ENCODE measurements at regions not wholly inside any gene's neighbourhood (a gene's known extent, or its start where the extent isn't known, plus 50 kb on each side); places are given as distances from the start of the nearest gene placed in this dataset.

GRCh38 chr2:41495050-41495449 lies 552.8 kb upstream of the PKDCC start:
- H3K36me3 ChIP-seq (ENCODE audit: insufficient read depth, low read length): no peaks in the 10 kb centered on the region
- H3K27me3 ChIP-seq (ENCODE audit: insufficient read depth, low read length): no peaks in the 10 kb centered on the region
- H3K27ac ChIP-seq (ENCODE audit: low read depth, low read length): no peak overlapping the region
- Mint-ChIP-seq H3K4me1 (no peaks in the 10 kb centered on the region), H3K27ac (no peak overlapping the region), H3K36me3 (peaks cover 0 to 4% of the 10 kb centered on the region in 2 donors), H3K27me3 (no peaks in the 10 kb centered on the region), H3K9me3 (peaks cover 0 to 75% (median 41%) of the 10 kb centered on the region in 8 donors), H3K4me3 (no peak overlapping the region)
- POLR2A ChIA-PET (ENCODE audit: partially characterized antibody): no interaction called here
- no peak overlapping the region for H3K4me3 ChIP-seq (ENCODE audit: low read length in 2 of 2)
- H3K4me1 ChIP-seq (ENCODE audit: insufficient read depth, low read length): no peaks in the 10 kb centered on the region
- DNase-seq: no peak
- intact Hi-C loops (cut with micrococcal nuclease): no loop called here
- peaks cover 4 to 23% of the 10 kb centered on the region in 2 donors for H3K9me3 ChIP-seq (ENCODE audit: control insufficient read depth in 1 of 2, low read length in 2 of 2)
- CTCF ChIA-PET (ENCODE audit: partially characterized antibody): no interaction called here

GRCh38 chr2:41496908-41497307 lies 550.9 kb upstream of the PKDCC start:
- ChIA-PET POLR2A (ENCODE audit: partially characterized antibody) (no interaction called here), CTCF (ENCODE audit: partially characterized antibody) (no interaction called here)
- Histone ChIP-seq H3K27ac (ENCODE audit: low read depth, low read length) (no peak overlapping the region), H3K4me1 (ENCODE audit: insufficient read depth, low read length) (no peaks in the 10 kb centered on the region), H3K9me3 (ENCODE audit: control insufficient read depth in 1 of 2, low read length in 2 of 2) (peaks cover 4 to 23% of the 10 kb centered on the region in 2 donors), H3K27me3 (ENCODE audit: insufficient read depth, low read length) (no peaks in the 10 kb centered on the region), H3K4me3 (ENCODE audit: low read length in 2 of 2) (no peak overlapping the region), H3K36me3 (ENCODE audit: insufficient read depth, low read length) (no peaks in the 10 kb centered on the region)
- no peak for DNase-seq
- peaks cover 0 to 4% of the 10 kb centered on the region in 2 donors for H3K36me3 Mint-ChIP-seq
- no peak overlapping the region for H3K27ac Mint-ChIP-seq
- H3K4me1 Mint-ChIP-seq: no peaks in the 10 kb centered on the region
- intact Hi-C loops (cut with micrococcal nuclease): no loop called here
- H3K27me3 Mint-ChIP-seq: no peaks in the 10 kb centered on the region
- H3K4me3 Mint-ChIP-seq: no peak overlapping the region
- H3K9me3 Mint-ChIP-seq: peaks cover 0 to 80% (median 43%) of the 10 kb centered on the region in 8 donors

- Histone ChIP-seq H3K4me3 (ENCODE audit: low read length in 2 of 2) (no peak overlapping the region), H3K27me3 (ENCODE audit: insufficient read depth, low read length) (no peaks in the 10 kb centered on the region), H3K27ac (ENCODE audit: low read depth, low read length) (no peak overlapping the region), H3K4me1 (ENCODE audit: insufficient read depth, low read length) (no peaks in the 10 kb centered on the region), H3K36me3 (ENCODE audit: insufficient read depth, low read length) (no peaks in the 10 kb centered on the region), H3K9me3 (ENCODE audit: control insufficient read depth in 1 of 2, low read length in 2 of 2) (peaks cover 4 to 20% of the 10 kb centered on the region in 2 donors)
- intact Hi-C loops (cut with micrococcal nuclease): no loop called here
- POLR2A ChIA-PET (ENCODE audit: partially characterized antibody): no interaction called here
- CTCF ChIA-PET (ENCODE audit: partially characterized antibody): no interaction called here
- peaks cover 0 to 4% of the 10 kb centered on the region in 2 donors for H3K36me3 Mint-ChIP-seq
- no peak overlapping the region for H3K4me3 Mint-ChIP-seq
- H3K27me3 Mint-ChIP-seq: no peaks in the 10 kb centered on the region
- H3K9me3 Mint-ChIP-seq: peaks cover 0 to 68% (median 36%) of the 10 kb centered on the region in 8 donors
- H3K4me1 Mint-ChIP-seq: no peaks in the 10 kb centered on the region
- no peak overlapping the region for H3K27ac Mint-ChIP-seq
- no peak for DNase-seq
Measured at GRCh38 chr2:41498781-41499180, 549.0 kb upstream of the PKDCC start.

- Histone ChIP-seq H3K4me1 (ENCODE audit: insufficient read depth, low read length) (no peaks in the 10 kb centered on the region), H3K4me3 (ENCODE audit: low read length in 2 of 2) (no peak overlapping the region), H3K27me3 (ENCODE audit: insufficient read depth, low read length) (no peaks in the 10 kb centered on the region), H3K36me3 (ENCODE audit: insufficient read depth, low read length) (no peaks in the 10 kb centered on the region), H3K9me3 (ENCODE audit: control insufficient read depth in 1 of 2, low read length in 2 of 2) (peaks cover 0 to 4% of the 10 kb centered on the region in 2 donors), H3K27ac (ENCODE audit: low read depth, low read length) (no peak overlapping the region)
- H3K27me3 Mint-ChIP-seq: no peaks in the 10 kb centered on the region
- no peak overlapping the region for H3K27ac Mint-ChIP-seq
- no peak overlapping the region for H3K4me3 Mint-ChIP-seq
- no peak for DNase-seq
- H3K36me3 Mint-ChIP-seq: no peaks in the 10 kb centered on the region
- ChIA-PET CTCF (ENCODE audit: partially characterized antibody) (no interaction called here), POLR2A (ENCODE audit: partially characterized antibody) (no interaction called here)
- H3K4me1 Mint-ChIP-seq: no peaks in the 10 kb centered on the region
- H3K9me3 Mint-ChIP-seq: peaks cover 0 to 47% (median 17%) of the 10 kb centered on the region in 8 donors
- intact Hi-C loops (cut with micrococcal nuclease): no loop called here
Measured at GRCh38 chr2:41500895-41501294, 546.9 kb upstream of the PKDCC start.

- no peaks in the 10 kb centered on the region for H3K4me1 Mint-ChIP-seq
- no peak for DNase-seq
- H3K36me3 ChIP-seq (ENCODE audit: insufficient read depth, low read length): no peaks in the 10 kb centered on the region
- H3K27me3 Mint-ChIP-seq: no peaks in the 10 kb centered on the region
- H3K4me3 ChIP-seq (ENCODE audit: low read length in 2 of 2): no peak overlapping the region
- ChIA-PET POLR2A (ENCODE audit: partially characterized antibody) (no interaction called here), CTCF (ENCODE audit: partially characterized antibody) (no interaction called here)
- H3K4me3 Mint-ChIP-seq: no peak overlapping the region
- no peaks in the 10 kb centered on the region for H3K4me1 ChIP-seq (ENCODE audit: insufficient read depth, low read length)
- no peaks in the 10 kb centered on the region for H3K27me3 ChIP-seq (ENCODE audit: insufficient read depth, low read length)
- intact Hi-C loops (cut with micrococcal nuclease): no loop called here
- H3K27ac ChIP-seq (ENCODE audit: low read depth, low read length): no peak overlapping the region
- peaks cover 0 to 30% (median 6%) of the 10 kb centered on the region in 8 donors for H3K9me3 Mint-ChIP-seq
- H3K36me3 Mint-ChIP-seq: no peaks in the 10 kb centered on the region
- no peak overlapping the region for H3K27ac Mint-ChIP-seq
- no peaks in the 10 kb centered on the region for H3K9me3 ChIP-seq (ENCODE audit: control insufficient read depth in 1 of 2, low read length in 2 of 2)
Measured at GRCh38 chr2:41502752-41503151, 545.1 kb upstream of the PKDCC start.

DNA sequence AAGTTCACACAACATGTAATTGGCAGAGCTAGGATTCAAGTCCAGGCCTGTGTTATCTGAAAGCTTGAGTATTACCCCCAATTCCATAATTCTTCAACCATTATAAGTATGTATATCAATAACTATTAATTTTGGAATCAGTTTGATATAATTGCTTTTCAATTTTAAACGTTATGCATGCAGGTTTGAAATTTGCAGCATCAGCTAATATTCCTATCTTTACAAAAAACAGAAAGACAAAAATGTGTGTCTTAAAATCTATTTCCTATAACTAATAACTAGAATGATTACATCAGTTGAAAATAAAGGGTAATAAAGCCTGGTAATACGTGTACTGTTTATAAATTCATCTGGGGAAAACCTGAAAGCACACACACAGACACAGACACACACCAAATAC lies 543.3 kb upstream of the PKDCC start:
- Histone ChIP-seq H3K27ac (ENCODE audit: low read depth, low read length) (no peak overlapping the region), H3K4me3 (ENCODE audit: low read length in 2 of 2) (no peak overlapping the region), H3K36me3 (ENCODE audit: insufficient read depth, low read length) (no peaks in the 10 kb centered on the region), H3K9me3 (ENCODE audit: control insufficient read depth in 1 of 2, low read length in 2 of 2) (no peaks in the 10 kb centered on the region), H3K27me3 (ENCODE audit: insufficient read depth, low read length) (no peaks in the 10 kb centered on the region), H3K4me1 (ENCODE audit: insufficient read depth, low read length) (no peaks in the 10 kb centered on the region)
- Mint-ChIP-seq H3K4me3 (no peak overlapping the region), H3K27ac (no peak overlapping the region), H3K27me3 (no peaks in the 10 kb centered on the region), H3K4me1 (no peaks in the 10 kb centered on the region), H3K36me3 (no peaks in the 10 kb centered on the region), H3K9me3 (peaks cover 0 to 15% (median 4%) of the 10 kb centered on the region in 8 donors)
- POLR2A ChIA-PET (ENCODE audit: partially characterized antibody): no interaction called here
- CTCF ChIA-PET (ENCODE audit: partially characterized antibody): no interaction called here
- no peak for DNase-seq
- intact Hi-C loops (cut with micrococcal nuclease): no loop called here

GRCh38 chr2:41510108-41510507 lies 537.7 kb upstream of the PKDCC start:
- no peaks in the 10 kb centered on the region for H3K36me3 Mint-ChIP-seq
- ChIA-PET POLR2A (ENCODE audit: partially characterized antibody) (no interaction called here), CTCF (ENCODE audit: partially characterized antibody) (no interaction called here)
- no peaks in the 10 kb centered on the region for H3K4me1 Mint-ChIP-seq
- intact Hi-C loops (cut with micrococcal nuclease): no loop called here
- H3K4me3 Mint-ChIP-seq: no peak overlapping the region
- no peak overlapping the region for H3K27ac Mint-ChIP-seq
- H3K9me3 Mint-ChIP-seq: peaks cover 0 to 3% (median 0%) of the 10 kb centered on the region in 8 donors
- H3K9me3 ChIP-seq (ENCODE audit: control insufficient read depth in 1 of 2, low read length in 2 of 2): no peaks in the 10 kb centered on the region
- H3K4me1 ChIP-seq (ENCODE audit: insufficient read depth, low read length): no peaks in the 10 kb centered on the region
- DNase-seq: no peak
- no peak overlapping the region for H3K27ac ChIP-seq (ENCODE audit: low read depth, low read length)
- no peak overlapping the region for H3K4me3 ChIP-seq (ENCODE audit: low read length in 2 of 2)
- H3K27me3 Mint-ChIP-seq: no peaks in the 10 kb centered on the region
- no peaks in the 10 kb centered on the region for H3K36me3 ChIP-seq (ENCODE audit: insufficient read depth, low read length)
- H3K27me3 ChIP-seq (ENCODE audit: insufficient read depth, low read length): no peaks in the 10 kb centered on the region

DNA sequence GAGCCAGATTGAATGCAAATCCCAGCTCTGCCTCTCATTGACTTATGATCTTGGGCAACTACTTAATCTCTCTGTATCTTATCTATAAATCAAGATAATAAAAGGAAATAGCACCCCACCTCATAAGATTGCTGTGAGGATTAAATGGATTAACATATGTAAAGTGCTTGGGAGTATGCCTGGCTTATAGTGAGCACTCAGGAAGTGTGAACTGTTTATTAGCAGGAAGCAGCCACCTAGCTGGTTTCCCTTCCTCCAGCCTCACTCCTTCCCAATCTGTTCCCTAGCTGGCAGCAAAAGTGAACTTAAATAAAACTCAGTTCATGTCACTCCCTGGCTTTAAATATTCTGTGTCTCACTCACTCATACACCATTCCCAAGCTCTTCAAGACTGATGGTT lies 526.6 kb upstream of the PKDCC start:
- H3K9me3 ChIP-seq (ENCODE audit: control insufficient read depth in 1 of 2, low read length in 2 of 2): no peaks in the 10 kb centered on the region
- no peaks in the 10 kb centered on the region for H3K27me3 ChIP-seq (ENCODE audit: insufficient read depth, low read length)
- POLR2A ChIA-PET (ENCODE audit: partially characterized antibody): no interaction called here
- H3K9me3 Mint-ChIP-seq: peaks cover 0 to 3% (median 0%) of the 10 kb centered on the region in 8 donors
- H3K4me3 ChIP-seq (ENCODE audit: low read length in 2 of 2): no peak overlapping the region
- H3K4me1 ChIP-seq (ENCODE audit: insufficient read depth, low read length): no peaks in the 10 kb centered on the region
- H3K4me3 Mint-ChIP-seq: no peak overlapping the region
- no peak overlapping the region for H3K27ac Mint-ChIP-seq
- H3K27me3 Mint-ChIP-seq: no peaks in the 10 kb centered on the region
- no peaks in the 10 kb centered on the region for H3K4me1 Mint-ChIP-seq
- intact Hi-C loops (cut with micrococcal nuclease): no loop called here
- no peak for DNase-seq
- no peaks in the 10 kb centered on the region for H3K36me3 Mint-ChIP-seq
- H3K27ac ChIP-seq (ENCODE audit: low read depth, low read length): no peak overlapping the region
- CTCF ChIA-PET (ENCODE audit: partially characterized antibody): no interaction called here
- H3K36me3 ChIP-seq (ENCODE audit: insufficient read depth, low read length): no peaks in the 10 kb centered on the region

Data from CD4-positive, alpha-beta memory T cell (primary cell).